Calu3 (cell line): ENCODE measurements at regions not wholly inside any gene's neighbourhood (a gene's known extent, or its start where the extent isn't known, plus 50 kb on each side); places are given as distances from the start of the nearest gene placed in this dataset.

ENCODE experiments used
- BruUV-seq: library from RNA; stranded (reverse); fragments of 400-500 nt; replicated peaks from 2 replicates; lab custom pipeline; 2021; lab: Mats Ljungman, UMichigan
- CTCF ChIA-PET: fragments of 300-600 bp; sonication (Branson Sonifier 250); formaldehyde crosslinking; loops from one replicate; lab custom pipeline; 2022; ENCODE audit warnings: antibody characterized with exemption; lab: Charles Lee
- DNase-seq: peaks from one replicate; pipeline ENCODE4 v3.0.0; 2022
- H3K27ac Mint-ChIP-seq: one replicate; pipeline ENCODE4 v1.8.0; 2022; ENCODE audit warnings: mixed read lengths; ENCODE audit not compliant: unreplicated experiment
- H3K27me3 Mint-ChIP-seq: one replicate; pipeline ENCODE4 v1.8.0; 2022; ENCODE audit warnings: mixed read lengths; ENCODE audit not compliant: unreplicated experiment
- H3K36me3 Mint-ChIP-seq: one replicate; pipeline ENCODE4 v1.8.0; 2022; ENCODE audit warnings: mild to moderate bottlenecking, moderate library complexity, mixed read lengths; ENCODE audit not compliant: insufficient read depth, unreplicated experiment
- H3K4me1 Mint-ChIP-seq: one replicate; pipeline ENCODE4 v1.8.0; 2022; ENCODE audit warnings: mild to moderate bottlenecking, low read depth, mixed read lengths; ENCODE audit not compliant: unreplicated experiment
- H3K4me3 Mint-ChIP-seq: one replicate; pipeline ENCODE4 v1.8.0; 2022; ENCODE audit warnings: mild to moderate bottlenecking, low read depth, moderate library complexity, mixed read lengths; ENCODE audit not compliant: unreplicated experiment
- H3K9me3 Mint-ChIP-seq: one replicate; pipeline ENCODE4 v1.8.0; 2022; ENCODE audit warnings: low read depth, mixed read lengths; ENCODE audit not compliant: unreplicated experiment
- CTCF ChIP-seq: fragments of 200-600 bp; IDR thresholded peaks from one replicate; pipeline ENCODE4 v1.8.0; 2022; ENCODE audit warnings: antibody characterized with exemption; ENCODE audit not compliant: unreplicated experiment
- intact Hi-C: fragments of 100-400 bp; cut with micrococcal nuclease; formaldehyde crosslinking; loops from one replicate; pipeline ENCODE4 v1.10.0; 2022; ENCODE audit not compliant: unreplicated experiment

GRCh38 chr3:96678325-96678724, 136.1 kb upstream of the EPHA6 start:
- CTCF ChIA-PET = no interaction called here
- peaks cover 11% of the 10 kb centered on the region for H3K27me3 Mint-ChIP-seq
- BruUV-seq = no TSS peak
- H3K27ac Mint-ChIP-seq = no peak overlapping the region
- TF ChIP-seq CTCF = no peak
- H3K4me3 Mint-ChIP-seq = no peak overlapping the region
- no peaks in the 10 kb centered on the region for H3K36me3 Mint-ChIP-seq
- no peaks in the 10 kb centered on the region for H3K4me1 Mint-ChIP-seq
- intact Hi-C loops = no loop called here
- H3K9me3 Mint-ChIP-seq = peaks cover 8% of the 10 kb centered on the region
- no peak for DNase-seq

- H3K27ac Mint-ChIP-seq = no peak overlapping the region
- peaks cover 11% of the 10 kb centered on the region for H3K4me1 Mint-ChIP-seq
- H3K27me3 Mint-ChIP-seq = no peaks in the 10 kb centered on the region
- no peak overlapping the region for H3K4me3 Mint-ChIP-seq
- peaks cover 14% of the 10 kb centered on the region for H3K9me3 Mint-ChIP-seq
- no peak for TF ChIP-seq CTCF
- DNase-seq = no peak
- CTCF ChIA-PET = interaction anchor here (0.6 kb wide), 1 partner anchor 723 kb away, joined by 5 read pairs; no protein-coding TSS in a partner anchor
- intact Hi-C loops = no loop called here
- BruUV-seq = no TSS peak
- H3K36me3 Mint-ChIP-seq = no peaks in the 10 kb centered on the region
Observed at GRCh38 chr3:96700322-96701315, 113.8 kb upstream of the EPHA6 start.

- Mint-ChIP-seq H3K4me1 (peaks cover 13% of the 10 kb centered on the region), H3K27me3 (no peaks in the 10 kb centered on the region), H3K27ac (no peak overlapping the region), H3K36me3 (no peaks in the 10 kb centered on the region), H3K9me3 (peaks cover 10% of the 10 kb centered on the region), H3K4me3 (no peak overlapping the region)
- BruUV-seq = no TSS peak
- no peak for DNase-seq
- no peak for TF ChIP-seq CTCF
- CTCF ChIA-PET = no interaction called here
- intact Hi-C loops = no loop called here
Observed at GRCh38 chr3:96705895-96706294, 108.5 kb upstream of the EPHA6 start.

- H3K4me1 Mint-ChIP-seq = peaks cover 13% of the 10 kb centered on the region
- intact Hi-C loops = no loop called here
- no TSS peak for BruUV-seq
- no peaks in the 10 kb centered on the region for H3K36me3 Mint-ChIP-seq
- DNase-seq = no peak
- H3K4me3 Mint-ChIP-seq = no peak overlapping the region
- H3K27me3 Mint-ChIP-seq = no peaks in the 10 kb centered on the region
- no peak overlapping the region for H3K27ac Mint-ChIP-seq
- CTCF ChIA-PET = no interaction called here
- no peak for TF ChIP-seq CTCF
- H3K9me3 Mint-ChIP-seq = peaks cover 10% of the 10 kb centered on the region
Observed at GRCh38 chr3:96706509-96706908, 107.9 kb upstream of the EPHA6 start.
